ENCODE measurements at regions not wholly inside any gene's neighbourhood (a gene's known extent, or its start where the extent isn't known, plus 50 kb on each side); places are given as distances from the start of the nearest gene placed in this dataset.

- TF ChIP-seq CTCF (IDR thresholded peaks at IDR 0.05; ENCODE audit: insufficient read depth, low read depth, low read length) (no peak), EZH2 (IDR thresholded peaks at IDR 0.05; ENCODE audit: insufficient read depth, low read length) (no peak)
- no peak overlapping the region for H3K4me3 Mint-ChIP-seq (ENCODE audit: unreplicated experiment)
- Histone ChIP-seq H3K27ac (ENCODE audit: low read depth, low read length) (peak overlapping the region; percentile 43), H3K4me1 (ENCODE audit: insufficient read depth, low read length) (peaks cover 26% of the 10 kb centered on the region), H3K9me3 (ENCODE audit: insufficient read depth, low read depth, low read length) (no peaks in the 10 kb centered on the region), H3K36me3 (ENCODE audit: insufficient read depth, low read length) (no peaks in the 10 kb centered on the region), H3K79me2 (ENCODE audit: insufficient read depth, low read length) (no peaks in the 10 kb centered on the region), H3K4me2 (ENCODE audit: low read length) (no peak overlapping the region), H3K27me3 (ENCODE audit: insufficient read depth, low read length) (no peaks in the 10 kb centered on the region), H2AFZ (ENCODE audit: low read depth, low read length) (no peak overlapping the region), H4K20me1 (ENCODE audit: insufficient read depth, low read length) (no peaks in the 10 kb centered on the region), H3K4me3 (ENCODE audit: insufficient read depth, low read depth, low read length) (no peak overlapping the region), H3K9ac (ENCODE audit: low read length) (no peak overlapping the region)
- no peaks in the 10 kb centered on the region for H3K36me3 Mint-ChIP-seq (ENCODE audit: low read depth, unreplicated experiment)
- DNase-seq (ENCODE audit: low read depth) (no peak), FAIRE-seq (no peak)
- no peaks in the 10 kb centered on the region for H3K27me3 Mint-ChIP-seq (ENCODE audit: low read depth, unreplicated experiment)
- H3K4me1 Mint-ChIP-seq (ENCODE audit: low read depth, unreplicated experiment): peaks cover 22% of the 10 kb centered on the region
- peaks cover 2% of the 10 kb centered on the region for H3K9me3 Mint-ChIP-seq (ENCODE audit: unreplicated experiment)
- H3K27ac Mint-ChIP-seq (ENCODE audit: unreplicated experiment): peak overlapping the region; percentile 16
These were observed 138.9 kb downstream of the TOMM20 start for GRCh38 chr1:234989479-234990327.

- Mint-ChIP-seq H3K27me3 (ENCODE audit: low read depth, unreplicated experiment) (no peaks in the 10 kb centered on the region), H3K4me3 (ENCODE audit: unreplicated experiment) (no peak overlapping the region), H3K9me3 (ENCODE audit: unreplicated experiment) (peaks cover 2% of the 10 kb centered on the region), H3K27ac (ENCODE audit: unreplicated experiment) (no peak overlapping the region), H3K4me1 (ENCODE audit: low read depth, unreplicated experiment) (peaks cover 29% of the 10 kb centered on the region), H3K36me3 (ENCODE audit: low read depth, unreplicated experiment) (no peaks in the 10 kb centered on the region)
- no peak overlapping the region for H3K9ac ChIP-seq (ENCODE audit: low read length)
- no peaks in the 10 kb centered on the region for H4K20me1 ChIP-seq (ENCODE audit: insufficient read depth, low read length)
- TF ChIP-seq CTCF (IDR thresholded peaks at IDR 0.05; ENCODE audit: insufficient read depth, low read depth, low read length) (no peak), EZH2 (IDR thresholded peaks at IDR 0.05; ENCODE audit: insufficient read depth, low read length) (no peak)
- peaks cover 31% of the 10 kb centered on the region for H3K4me1 ChIP-seq (ENCODE audit: insufficient read depth, low read length)
- peak overlapping the region; percentile 11 for H3K27ac ChIP-seq (ENCODE audit: low read depth, low read length)
- no peaks in the 10 kb centered on the region for H3K79me2 ChIP-seq (ENCODE audit: insufficient read depth, low read length)
- no peaks in the 10 kb centered on the region for H3K36me3 ChIP-seq (ENCODE audit: insufficient read depth, low read length)
- H3K4me3 ChIP-seq (ENCODE audit: insufficient read depth, low read depth, low read length): no peak overlapping the region
- no peaks in the 10 kb centered on the region for H3K27me3 ChIP-seq (ENCODE audit: insufficient read depth, low read length)
- no peaks in the 10 kb centered on the region for H3K9me3 ChIP-seq (ENCODE audit: insufficient read depth, low read depth, low read length)
- no peak for DNase-seq (ENCODE audit: low read depth)
- H2AFZ ChIP-seq (ENCODE audit: low read depth, low read length): no peak overlapping the region
- no peak overlapping the region for H3K4me2 ChIP-seq (ENCODE audit: low read length)
- no peak for FAIRE-seq
These were observed 139.6 kb downstream of the TOMM20 start for GRCh38 chr1:234989019-234989418.

GRCh38 chr1:234988536-234988935 is 140.1 kb downstream of the TOMM20 start:
- H3K4me1 ChIP-seq (ENCODE audit: insufficient read depth, low read length): peaks cover 35% of the 10 kb centered on the region
- no peak overlapping the region for H3K4me2 ChIP-seq (ENCODE audit: low read length)
- H3K27me3 ChIP-seq (ENCODE audit: insufficient read depth, low read length): no peaks in the 10 kb centered on the region
- TF ChIP-seq EZH2 (IDR thresholded peaks at IDR 0.05; ENCODE audit: insufficient read depth, low read length): no peak
- no peak for TF ChIP-seq CTCF (IDR thresholded peaks at IDR 0.05; ENCODE audit: insufficient read depth, low read depth, low read length)
- Mint-ChIP-seq H3K36me3 (ENCODE audit: low read depth, unreplicated experiment) (no peaks in the 10 kb centered on the region), H3K4me3 (ENCODE audit: unreplicated experiment) (no peak overlapping the region), H3K27me3 (ENCODE audit: low read depth, unreplicated experiment) (no peaks in the 10 kb centered on the region), H3K4me1 (ENCODE audit: low read depth, unreplicated experiment) (peaks cover 34% of the 10 kb centered on the region), H3K27ac (ENCODE audit: unreplicated experiment) (peak overlapping the region; percentile 85), H3K9me3 (ENCODE audit: unreplicated experiment) (peaks cover 2% of the 10 kb centered on the region)
- no peaks in the 10 kb centered on the region for H3K9me3 ChIP-seq (ENCODE audit: insufficient read depth, low read depth, low read length)
- H3K27ac ChIP-seq (ENCODE audit: low read depth, low read length): peak overlapping the region; percentile 94
- DNase-seq (ENCODE audit: low read depth) (no peak), FAIRE-seq (no peak)
- H2AFZ ChIP-seq (ENCODE audit: low read depth, low read length): no peak overlapping the region
- peak overlapping the region; percentile 76 for H3K9ac ChIP-seq (ENCODE audit: low read length)
- H4K20me1 ChIP-seq (ENCODE audit: insufficient read depth, low read length): no peaks in the 10 kb centered on the region
- H3K79me2 ChIP-seq (ENCODE audit: insufficient read depth, low read length): no peaks in the 10 kb centered on the region
- H3K36me3 ChIP-seq (ENCODE audit: insufficient read depth, low read length): no peaks in the 10 kb centered on the region
- no peak overlapping the region for H3K4me3 ChIP-seq (ENCODE audit: insufficient read depth, low read depth, low read length)

Data from astrocyte (in vitro differentiated cells and primary cell).